ENCODE measurements at regions not wholly inside any gene's neighbourhood (a gene's known extent, or its start where the extent isn't known, plus 50 kb on each side); places are given as distances from the start of the nearest gene placed in this dataset.

GRCh38 chr1:166597516-166597915 is 241.8 kb upstream of the POGK start:
- H3K79me1 ChIP-seq (ENCODE audit: low read depth, low read length) = no peaks in the 10 kb centered on the region
- FAIRE-seq (no peak), DNase-seq (ENCODE audit: low read depth in 1 of 2, low spot score in 2 of 2) (no peak)
- H2AK5ac ChIP-seq (ENCODE audit: low read depth, low read length) = no peak overlapping the region
- no peaks in the 10 kb centered on the region for H3K9me3 ChIP-seq (ENCODE audit: insufficient read depth in 2 of 2, low read depth in 1 of 2, low read length in 1 of 2)
- no peaks in the 10 kb centered on the region for H3K4me1 ChIP-seq (replicated peaks in 1 of 4; ENCODE audit: control insufficient read depth in 3 of 4, insufficient read depth in 4 of 4, low read length in 3 of 4)
- no peak overlapping the region for H4K8ac ChIP-seq (ENCODE audit: extremely low read depth, insufficient read depth, low read length)
- H3K27ac ChIP-seq (ENCODE audit: low read depth, low read length) = no peak overlapping the region
- H3K36me3 ChIP-seq (ENCODE audit: control insufficient read depth in 2 of 4, insufficient read depth in 4 of 4, low read length in 3 of 4) = no peaks in the 10 kb centered on the region
- ChIA-PET POLR2A (ENCODE audit: partially characterized antibody) (no interaction called here), CTCF (ENCODE audit: partially characterized antibody) (no interaction called here)
- no peak overlapping the region for H4K5ac ChIP-seq (ENCODE audit: insufficient read length, low read depth, low read length)
- no peak overlapping the region for H2BK15ac ChIP-seq (ENCODE audit: low read length)
- H2AFZ ChIP-seq (ENCODE audit: low read length) = no peak overlapping the region
- no peak overlapping the region for H2BK12ac ChIP-seq (ENCODE audit: low read depth, low read length)
- no peak for TF ChIP-seq RAD21 (IDR thresholded peaks at IDR 0.05 in 1 of 2, conservative IDR thresholded peaks at IDR 0.05 in 1 of 2; ENCODE audit: low read depth in 2 of 2, low read length in 2 of 2)
- TF ChIP-seq TEAD4 (IDR thresholded peaks at IDR 0.05; ENCODE audit: low read depth, low read length) = no peak
- no peak for TF ChIP-seq MAX (IDR thresholded peaks at IDR 0.05)
- TF ChIP-seq CTBP2 (IDR thresholded peaks at IDR 0.05; ENCODE audit: borderline replicate concordance, insufficient read depth, insufficient read length, low read length) = no peak
- no peak for TF ChIP-seq SAP30 (IDR thresholded peaks at IDR 0.05; ENCODE audit: insufficient read depth, insufficient replicate concordance, low read length)
- TF ChIP-seq ATF3 (IDR thresholded peaks at IDR 0.05; ENCODE audit: insufficient read depth, low read depth, low read length) = no peak
- TF ChIP-seq POLR2AphosphoS5 (IDR thresholded peaks at IDR 0.05; ENCODE audit: low read depth, low read length) = no peak
- TF ChIP-seq RFX5 (IDR thresholded peaks at IDR 0.05; ENCODE audit: borderline replicate concordance, low read depth, low read length) = no peak
- no peak for TF ChIP-seq TAF1 (IDR thresholded peaks at IDR 0.05; ENCODE audit: low read depth, low read length)
- TF ChIP-seq GTF2F1 (IDR thresholded peaks at IDR 0.05; ENCODE audit: borderline replicate concordance, low read depth, low read length) = no peak
- TF ChIP-seq BCL11A (IDR thresholded peaks at IDR 0.05; ENCODE audit: low read depth in 2 of 2, low read length in 2 of 2) = no peak
- no peak for TF ChIP-seq RNF2 (IDR thresholded peaks at IDR 0.05; ENCODE audit: borderline replicate concordance, low read depth, low read length, missing control alignments, poor library complexity, severe bottlenecking)
- no peak for TF ChIP-seq EZH2 (IDR thresholded peaks at IDR 0.05; ENCODE audit: low read depth, low read length, severe bottlenecking)
- no peak for TF ChIP-seq FOSL1 (IDR thresholded peaks at IDR 0.05; ENCODE audit: insufficient read depth, low read depth, low read length)
- H3K9ac ChIP-seq (replicated peaks in 1 of 4; ENCODE audit: extremely low read depth in 1 of 4, low read depth in 3 of 4, low read length in 3 of 4) = no peak overlapping the region
- H3K4me3 ChIP-seq (ENCODE audit: extremely low read depth in 1 of 4, insufficient read depth in 2 of 4, low read depth in 3 of 4, low read length in 4 of 4) = no peak overlapping the region
- H3K27me3 ChIP-seq (replicated peaks in 1 of 4; ENCODE audit: control insufficient read depth in 3 of 4, extremely low read depth in 1 of 4, insufficient read depth in 3 of 4, low read length in 3 of 4) = no peaks in the 10 kb centered on the region
- H3K23ac ChIP-seq (ENCODE audit: insufficient read length) = no peak overlapping the region
- H3K18ac ChIP-seq (ENCODE audit: extremely low read depth, low read length) = no peak overlapping the region
- H4K91ac ChIP-seq (replicated peaks; ENCODE audit: insufficient read length, low read length) = no peak overlapping the region
- no peak overlapping the region for H2BK120ac ChIP-seq (replicated peaks; ENCODE audit: low read depth, low read length)
- no peaks in the 10 kb centered on the region for H4K20me1 ChIP-seq (replicated peaks in 1 of 2; ENCODE audit: control insufficient read depth in 1 of 2, insufficient read depth in 2 of 2, low read length in 2 of 2)
- H3K79me2 ChIP-seq (ENCODE audit: control insufficient read depth in 1 of 2, insufficient read depth in 2 of 2, low read length in 2 of 2) = no peaks in the 10 kb centered on the region
- H2BK20ac ChIP-seq (ENCODE audit: low read length) = no peak overlapping the region
- H3K4ac ChIP-seq (replicated peaks; ENCODE audit: insufficient read length, low read depth, low read length) = no peak overlapping the region
- H3K4me2 ChIP-seq (ENCODE audit: insufficient read depth in 1 of 2, low read depth in 2 of 2, low read length in 2 of 2) = no peak overlapping the region
- no peaks in the 10 kb centered on the region for H3K23me2 ChIP-seq (ENCODE audit: low read depth, low read length)
- H2BK5ac ChIP-seq (ENCODE audit: low read depth, low read length) = no peak overlapping the region
- no peak overlapping the region for H3K14ac ChIP-seq (ENCODE audit: insufficient read length)
- no peak overlapping the region for H3K56ac ChIP-seq (replicated peaks; ENCODE audit: insufficient read length, low read depth, low read length)

Measured in H1 (cell line).